ENCODE measurements at regions not wholly inside any gene's neighbourhood (a gene's known extent, or its start where the extent isn't known, plus 50 kb on each side); places are given as distances from the start of the nearest gene placed in this dataset.

GRCh38 chr18:29874519-29875098 lies 1167.9 kb downstream of the DSC3 start:
- TF ChIP-seq CTCF (IDR thresholded peaks at IDR 0.05) (no peak), POLR2A (IDR thresholded peaks at IDR 0.05) (no peak)

All from lower leg skin (tissue), 3 donors.